PFSK-1 (cell line): ENCODE measurements at regions not wholly inside any gene's neighbourhood (a gene's known extent, or its start where the extent isn't known, plus 50 kb on each side); places are given as distances from the start of the nearest gene placed in this dataset.

Source experiments
- POLR2AphosphoS5 ChIP-seq: IDR thresholded peaks from 2 replicates; pipeline ENCODE4 v1.6.1; 2012; ENCODE audit warnings: low read depth, mild to moderate bottlenecking, control low read depth, low read length, moderate library complexity
- SIN3A ChIP-seq: IDR thresholded peaks from 2 replicates; pipeline ENCODE4 v1.6.1; 2012; ENCODE audit warnings: mild to moderate bottlenecking, low read length, moderate library complexity, borderline replicate concordance; ENCODE audit not compliant: insufficient read depth

- TF ChIP-seq SIN3A = no peak
- TF ChIP-seq POLR2AphosphoS5 = no peak
These were observed 1156.7 kb upstream of the PCDH9 start for GRCh38 chr13:68386808-68387207.
